ENCODE measurements at regions not wholly inside any gene's neighbourhood (a gene's known extent, or its start where the extent isn't known, plus 50 kb on each side); places are given as distances from the start of the nearest gene placed in this dataset.

GRCh38 chrX:116267511-116268040 lies 97.0 kb downstream of the AGTR2 start:
- TF ChIP-seq CTCF (IDR thresholded peaks at IDR 0.05): no peak
- no peak for TF ChIP-seq POLR2A (IDR thresholded peaks at IDR 0.05)
- TF ChIP-seq POLR2AphosphoS5 (IDR thresholded peaks at IDR 0.05): no peak
